Body of pancreas (tissue), 4 donors: ENCODE measurements at regions not wholly inside any gene's neighbourhood (a gene's known extent, or its start where the extent isn't known, plus 50 kb on each side); places are given as distances from the start of the nearest gene placed in this dataset.

Source experiments
- POLR2A ChIP-seq, 3 donors: fragments of 450-650 bp; IDR thresholded peaks; one replicate each; pipeline ENCODE4 v1.6.1; 2016; ENCODE audit warnings: antibody characterized with exemption in 3 of 3, mild to moderate bottlenecking in 2 of 3
- TF ChIP-seq, protein P1 (sequence below), 7 experiments: fragments of 450-650 bp in 4 of 7; fragments of 200-600 bp in 3 of 7; sonication (generic) in 3 of 7; IDR thresholded peaks; one replicate each; pipeline ENCODE4 v1.5.1; 2016 to 2019; ENCODE audit warnings: antibody characterized with exemption in 7 of 7

DNA sequence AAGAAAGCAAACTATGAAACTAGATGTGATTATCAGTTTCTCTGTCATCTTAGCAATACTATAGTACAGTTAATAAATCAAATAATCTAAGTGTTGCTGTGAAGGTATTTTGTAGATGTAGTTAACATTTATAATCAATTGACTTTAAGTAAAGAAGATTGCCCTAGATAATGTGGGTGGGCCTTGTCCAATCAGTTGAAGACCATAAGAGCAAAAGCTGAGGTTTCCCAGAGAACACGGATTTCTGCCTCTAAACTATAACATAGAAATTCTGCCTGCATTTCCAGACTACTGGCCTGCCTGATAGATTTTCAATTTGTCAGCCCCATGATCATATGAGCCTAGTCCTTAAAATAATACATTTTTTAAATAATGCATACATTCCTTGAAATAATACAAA, 222.9 kb downstream of the PCDH18 start:
- TF ChIP-seq, protein P1, sequence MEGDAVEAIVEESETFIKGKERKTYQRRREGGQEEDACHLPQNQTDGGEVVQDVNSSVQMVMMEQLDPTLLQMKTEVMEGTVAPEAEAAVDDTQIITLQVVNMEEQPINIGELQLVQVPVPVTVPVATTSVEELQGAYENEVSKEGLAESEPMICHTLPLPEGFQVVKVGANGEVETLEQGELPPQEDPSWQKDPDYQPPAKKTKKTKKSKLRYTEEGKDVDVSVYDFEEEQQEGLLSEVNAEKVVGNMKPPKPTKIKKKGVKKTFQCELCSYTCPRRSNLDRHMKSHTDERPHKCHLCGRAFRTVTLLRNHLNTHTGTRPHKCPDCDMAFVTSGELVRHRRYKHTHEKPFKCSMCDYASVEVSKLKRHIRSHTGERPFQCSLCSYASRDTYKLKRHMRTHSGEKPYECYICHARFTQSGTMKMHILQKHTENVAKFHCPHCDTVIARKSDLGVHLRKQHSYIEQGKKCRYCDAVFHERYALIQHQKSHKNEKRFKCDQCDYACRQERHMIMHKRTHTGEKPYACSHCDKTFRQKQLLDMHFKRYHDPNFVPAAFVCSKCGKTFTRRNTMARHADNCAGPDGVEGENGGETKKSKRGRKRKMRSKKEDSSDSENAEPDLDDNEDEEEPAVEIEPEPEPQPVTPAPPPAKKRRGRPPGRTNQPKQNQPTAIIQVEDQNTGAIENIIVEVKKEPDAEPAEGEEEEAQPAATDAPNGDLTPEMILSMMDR (IDR thresholded peaks at IDR 0.05), result no peak
- no peak for TF ChIP-seq POLR2A (IDR thresholded peaks at IDR 0.05)
